Coronary artery (tissue), 2 donors: ENCODE measurements at regions not wholly inside any gene's neighbourhood (a gene's known extent, or its start where the extent isn't known, plus 50 kb on each side); places are given as distances from the start of the nearest gene placed in this dataset.
"Not testable (repeated sequence)": the region's sequence is repeated elsewhere in the genome, so short reads cannot be mapped to it uniquely, and the experiment has no call there.

Experiments
- DNase-seq: peaks from one replicate; pipeline ENCODE4 v3.0.0-alpha.2; 2017; ENCODE audit warnings: low spot score
- H3K27ac ChIP-seq, 2 donors: fragments of 200-600 bp; sonication (generic); one replicate each; pipeline ENCODE4 v1.5.1; 2016 to 2019
- H3K4me3 ChIP-seq: fragments of 200-600 bp; sonication (generic); 2 replicates; pipeline ENCODE4 v1.5.1; 2016; ENCODE audit warnings: mild to moderate bottlenecking, moderate library complexity
- CTCF ChIP-seq: fragments of 200-600 bp; sonication (generic); IDR thresholded peaks from one replicate; pipeline ENCODE4 v1.5.1; 2019; ENCODE audit warnings: antibody characterized with exemption

DNA sequence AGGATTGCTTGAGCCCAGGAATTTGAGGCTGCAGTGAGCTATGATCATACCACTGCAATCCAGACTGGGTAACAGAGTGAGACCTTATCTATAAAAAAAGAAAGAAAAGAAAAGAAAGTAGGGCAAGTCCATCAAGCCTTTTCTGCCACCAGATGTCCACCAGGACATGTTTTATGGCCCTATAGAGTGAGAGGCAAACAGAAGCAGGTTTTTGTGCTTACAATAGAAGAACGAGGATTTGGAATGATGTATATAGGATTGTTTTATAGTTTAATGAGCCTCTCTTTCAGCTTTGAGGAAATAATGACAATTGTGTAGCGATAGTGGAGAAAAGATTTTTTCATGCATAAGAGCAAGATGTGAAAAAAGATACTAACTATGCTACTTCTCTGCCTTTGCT lies 480.5 kb downstream of the KLF12 start:
- no peak for DNase-seq
- Histone ChIP-seq H3K27ac (no peak overlapping the region), H3K4me3 (no peak overlapping the region)
- TF ChIP-seq CTCF, result no peak

- Histone ChIP-seq H3K27ac (no peak overlapping the region), H3K4me3 (no peak overlapping the region)
- TF ChIP-seq CTCF, result no peak
- no peak for DNase-seq
Observed at GRCh38 chr13:73647417-73647816, 486.8 kb downstream of the KLF12 start.

DNA sequence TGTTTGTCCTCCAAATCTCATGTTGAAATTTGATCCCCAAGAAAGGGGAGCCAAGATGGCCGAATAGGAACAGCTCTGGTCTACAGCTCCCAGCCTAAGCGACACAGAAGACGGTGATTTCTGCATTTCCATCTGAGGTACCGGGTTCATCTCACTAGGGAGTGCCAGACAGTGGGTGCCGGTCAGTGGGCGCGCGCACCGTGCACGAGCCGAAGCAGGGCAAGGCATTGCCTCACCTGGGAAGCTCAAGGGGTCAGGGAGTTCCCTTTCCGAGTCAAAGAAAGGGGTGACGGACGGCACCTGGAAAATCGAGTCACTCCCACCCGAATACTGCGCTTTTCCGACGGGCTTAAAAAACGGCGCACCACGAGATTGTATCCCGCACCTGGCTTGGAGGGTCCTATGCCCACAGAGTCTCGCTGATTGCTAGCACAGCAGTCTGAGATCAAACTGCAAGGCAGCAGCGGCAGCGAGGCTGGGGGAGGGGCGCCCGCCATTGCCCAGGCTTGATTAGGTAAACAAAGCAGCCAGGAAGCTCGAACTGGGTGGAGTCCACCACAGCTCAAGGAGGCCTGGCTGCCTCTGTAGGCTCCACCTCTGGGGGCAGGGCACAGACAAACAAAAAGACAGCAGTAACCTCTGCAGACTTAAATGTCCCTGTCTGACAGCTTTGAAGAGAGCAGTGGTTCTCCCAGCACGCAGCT lies 493.6 kb downstream of the KLF12 start:
- H3K4me3 ChIP-seq, DNase-seq, H3K27ac ChIP-seq: not testable (repeated sequence)

DNA sequence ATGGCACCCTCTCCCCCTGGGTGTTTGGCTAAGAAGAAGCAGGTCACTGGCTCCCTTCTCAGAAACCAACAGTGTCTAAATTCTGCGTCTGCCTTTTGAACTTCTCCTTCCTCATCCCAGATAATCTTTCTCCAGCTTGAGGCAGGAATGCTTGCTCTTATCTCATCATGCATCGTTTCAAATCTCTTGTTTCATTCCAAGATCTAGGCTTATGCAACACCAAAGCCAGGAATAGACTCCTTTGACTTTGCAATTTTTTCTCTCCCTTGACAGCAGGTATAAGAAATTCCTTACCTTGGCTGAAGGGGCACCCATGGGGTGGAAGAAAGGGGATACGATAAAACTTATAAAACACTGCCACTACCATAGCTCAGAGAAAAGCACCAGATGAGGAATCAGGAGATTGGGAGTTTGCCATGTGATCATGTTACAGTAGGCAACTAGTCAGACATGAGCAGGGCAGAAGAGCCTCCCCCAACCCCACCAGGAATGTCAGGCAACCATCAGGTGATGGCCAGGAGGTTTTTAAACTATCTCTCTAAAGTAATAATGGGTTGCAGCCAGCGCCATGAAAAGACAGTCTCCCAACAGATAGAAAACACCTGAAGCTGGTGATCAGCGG lies 498.9 kb downstream of the KLF12 start:
- Histone ChIP-seq H3K27ac (no peak overlapping the region), H3K4me3 (no peak overlapping the region)
- TF ChIP-seq CTCF, result no peak
- DNase-seq, result no peak

DNA sequence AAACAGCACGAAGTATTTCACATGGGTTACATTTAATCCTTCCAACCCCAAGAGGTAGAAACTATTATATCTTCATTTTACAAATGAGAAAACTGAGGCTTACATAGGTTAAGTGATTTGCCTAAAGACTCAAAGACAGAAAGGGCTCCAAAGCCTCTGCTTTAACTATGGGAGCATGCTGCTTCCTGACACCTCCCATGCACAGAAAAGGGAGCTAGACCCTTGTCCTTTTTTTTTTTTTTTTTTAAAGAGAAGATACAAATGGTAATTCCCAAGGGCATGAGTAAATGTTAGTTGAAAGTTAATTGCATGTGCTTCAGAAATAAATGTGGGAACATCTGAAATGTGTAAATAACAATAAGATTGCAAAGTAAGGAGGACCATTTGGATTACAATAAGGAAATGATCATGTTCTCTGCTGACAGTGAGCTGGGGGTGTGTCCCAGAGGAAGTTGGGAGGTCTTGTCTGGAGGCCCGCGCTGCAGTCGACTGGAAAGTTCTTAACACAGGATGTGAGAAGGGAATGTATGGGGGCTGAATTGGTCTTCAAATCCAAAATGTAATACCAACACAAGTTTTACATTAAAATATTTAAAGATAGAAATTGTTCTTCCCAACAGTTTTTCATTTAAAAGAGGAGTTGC lies 500.3 kb downstream of the KLF12 start:
- Histone ChIP-seq H3K4me3 (no peak overlapping the region), H3K27ac (no peak overlapping the region)
- no peak for TF ChIP-seq CTCF
- no peak for DNase-seq

GRCh38 chr13:73631411-73631810 lies 502.8 kb downstream of the KLF12 start:
- no peak overlapping the region for H3K27ac ChIP-seq
- H3K4me3 ChIP-seq, result no peak overlapping the region
- no peak for TF ChIP-seq CTCF
- no peak for DNase-seq

GRCh38 chr13:73625562-73626339 lies 508.5 kb downstream of the KLF12 start:
- no peak for TF ChIP-seq CTCF
- Histone ChIP-seq H3K27ac (no peak overlapping the region), H3K4me3 (no peak overlapping the region)
- DNase-seq, result no peak
